GM12875 (cell line): ENCODE measurements at regions not wholly inside any gene's neighbourhood (a gene's known extent, or its start where the extent isn't known, plus 50 kb on each side); places are given as distances from the start of the nearest gene placed in this dataset.

Experiments used
- H3K4me3 ChIP-seq: one replicate; pipeline ENCODE4 v1.5.1; 2011; ENCODE audit warnings: low read depth, low read length, control low read depth
- TF ChIP-seq, protein P1 (sequence below): IDR thresholded peaks from 2 replicates; pipeline ENCODE4 v1.5.1; 2011; ENCODE audit warnings: low read depth, mild to moderate bottlenecking, control low read depth, inconsistent platforms, low read length, moderate library complexity, borderline replicate concordance; ENCODE audit not compliant: insufficient read depth

DNA sequence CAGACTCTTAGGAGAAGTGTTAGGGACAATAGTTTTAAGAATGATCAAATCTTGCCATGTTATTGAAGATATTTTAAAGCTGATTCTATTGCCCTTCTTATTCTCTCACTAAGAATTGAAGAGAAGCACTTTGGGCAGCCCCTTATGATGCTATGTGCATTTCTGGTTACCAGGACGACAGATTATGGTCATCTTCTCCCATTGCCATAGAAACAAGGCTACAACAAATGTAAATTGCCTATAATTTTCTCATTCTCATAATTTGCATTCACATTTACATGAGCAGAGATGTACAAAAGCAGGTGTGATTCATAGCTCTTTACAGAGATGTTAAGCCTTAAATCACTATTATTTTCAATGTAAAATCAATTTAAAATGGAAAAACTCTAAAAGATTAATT is 137.3 kb upstream of the PCDH9 start:
- H3K4me3 ChIP-seq, result no peak overlapping the region
- TF ChIP-seq, protein P1, sequence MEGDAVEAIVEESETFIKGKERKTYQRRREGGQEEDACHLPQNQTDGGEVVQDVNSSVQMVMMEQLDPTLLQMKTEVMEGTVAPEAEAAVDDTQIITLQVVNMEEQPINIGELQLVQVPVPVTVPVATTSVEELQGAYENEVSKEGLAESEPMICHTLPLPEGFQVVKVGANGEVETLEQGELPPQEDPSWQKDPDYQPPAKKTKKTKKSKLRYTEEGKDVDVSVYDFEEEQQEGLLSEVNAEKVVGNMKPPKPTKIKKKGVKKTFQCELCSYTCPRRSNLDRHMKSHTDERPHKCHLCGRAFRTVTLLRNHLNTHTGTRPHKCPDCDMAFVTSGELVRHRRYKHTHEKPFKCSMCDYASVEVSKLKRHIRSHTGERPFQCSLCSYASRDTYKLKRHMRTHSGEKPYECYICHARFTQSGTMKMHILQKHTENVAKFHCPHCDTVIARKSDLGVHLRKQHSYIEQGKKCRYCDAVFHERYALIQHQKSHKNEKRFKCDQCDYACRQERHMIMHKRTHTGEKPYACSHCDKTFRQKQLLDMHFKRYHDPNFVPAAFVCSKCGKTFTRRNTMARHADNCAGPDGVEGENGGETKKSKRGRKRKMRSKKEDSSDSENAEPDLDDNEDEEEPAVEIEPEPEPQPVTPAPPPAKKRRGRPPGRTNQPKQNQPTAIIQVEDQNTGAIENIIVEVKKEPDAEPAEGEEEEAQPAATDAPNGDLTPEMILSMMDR, result no peak

DNA sequence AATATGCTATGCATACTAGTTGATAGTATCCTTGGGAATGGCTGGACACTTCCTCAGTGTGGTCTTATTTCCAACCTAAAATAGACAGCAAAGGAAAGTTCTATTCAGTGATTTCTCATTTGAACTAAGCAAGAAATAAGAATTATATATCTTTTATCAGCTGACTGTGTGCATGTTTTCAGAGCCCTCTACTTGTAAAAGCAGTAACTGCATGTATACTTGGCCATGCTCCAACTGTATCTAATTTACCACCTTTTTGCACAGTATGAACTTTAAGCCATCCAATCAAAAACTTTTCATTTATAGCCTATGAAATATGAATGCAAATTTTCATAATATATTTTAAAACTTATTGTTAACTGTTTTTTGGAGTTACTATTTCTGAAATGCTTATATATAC is 136.4 kb upstream of the PCDH9 start:
- TF ChIP-seq, protein P1, result no peak
- H3K4me3 ChIP-seq, result no peak overlapping the region

- TF ChIP-seq, protein P1, result no peak
These were observed 125.8 kb upstream of the PCDH9 start for GRCh38 chr13:67355812-67356476.

DNA sequence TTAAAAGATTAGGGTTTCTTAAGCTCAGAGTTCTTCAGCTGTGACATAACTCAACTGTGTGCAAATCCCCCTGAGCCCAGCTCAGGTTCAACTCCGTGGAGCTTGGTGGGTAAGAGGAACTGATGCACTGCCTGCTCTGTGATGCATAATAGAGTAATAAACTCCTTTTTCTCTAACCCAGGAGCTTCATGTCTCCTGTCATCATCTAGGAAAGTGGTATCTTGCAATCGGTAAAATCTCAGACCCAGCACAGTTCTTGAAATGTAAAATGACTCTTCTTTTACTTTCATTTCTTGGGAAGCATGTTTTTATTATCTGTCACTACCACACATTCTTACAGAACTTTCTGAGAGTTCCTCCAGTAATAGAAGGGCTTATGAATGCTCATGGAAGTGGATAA is 123.8 kb upstream of the PCDH9 start:
- H3K4me3 ChIP-seq, result no peak overlapping the region
- TF ChIP-seq, protein P1, result no peak

More at GRCh38 chr13:67355812-67356476, 125.8 kb upstream of the PCDH9 start:
- no peak overlapping the region for H3K4me3 ChIP-seq

GRCh38 chr13:67353031-67353430 is 122.9 kb upstream of the PCDH9 start:
- no peak overlapping the region for H3K4me3 ChIP-seq
- TF ChIP-seq, protein P1, result no peak

- TF ChIP-seq, protein P1, result no peak
- no peak overlapping the region for H3K4me3 ChIP-seq
These were observed 121.8 kb upstream of the PCDH9 start for GRCh38 chr13:67351909-67352308.

DNA sequence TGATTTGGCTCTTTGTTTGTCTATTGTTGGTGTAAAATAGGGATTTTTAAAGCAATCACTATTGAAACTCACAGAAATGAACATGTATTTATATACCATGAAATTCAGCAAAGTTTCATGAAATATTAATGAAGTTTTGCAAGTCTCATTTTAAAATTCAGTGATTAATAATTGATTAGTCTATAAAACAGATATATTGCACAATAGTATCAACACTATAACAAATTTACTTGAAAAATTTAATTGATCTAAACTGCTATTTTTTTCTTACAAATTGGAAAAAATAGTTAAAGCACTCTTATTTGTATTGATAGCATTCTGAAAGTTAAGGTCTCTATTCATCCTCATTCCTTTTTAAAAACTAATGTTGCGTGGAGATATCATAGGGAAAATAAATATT is 121.0 kb upstream of the PCDH9 start:
- TF ChIP-seq, protein P1, result no peak
- H3K4me3 ChIP-seq, result no peak overlapping the region
